Neural progenitor cell (in vitro differentiated cells): ENCODE measurements at regions not wholly inside any gene's neighbourhood (a gene's known extent, or its start where the extent isn't known, plus 50 kb on each side); places are given as distances from the start of the nearest gene placed in this dataset.

Source experiments
- DNase-seq: peaks from one replicate; pipeline ENCODE4 v3.0.0-alpha.2; 2016; ENCODE audit warnings: low spot score
- H2AFZ ChIP-seq: fragments of 200-600 bp; sonication (generic); replicated peaks from 2 replicates; pipeline ENCODE4 v1.6.1; 2016; ENCODE audit warnings: antibody characterized with exemption
- H3F3A ChIP-seq: fragments of 200-600 bp; sonication (generic); 2 replicates; pipeline ENCODE4 v1.6.1; 2016; ENCODE audit warnings: antibody characterized with exemption, low read depth
- H3K27ac ChIP-seq: fragments of 200-600 bp; sonication (generic); 2 replicates; pipeline ENCODE4 v1.5.1; 2016; ENCODE audit warnings: mild to moderate bottlenecking
- H3K27me3 ChIP-seq: fragments of 200-600 bp; sonication (generic); 2 replicates; pipeline ENCODE4 v1.6.1; 2016; ENCODE audit warnings: mild to moderate bottlenecking, moderate library complexity
- H3K36me3 ChIP-seq: fragments of 200-600 bp; sonication (generic); 2 replicates; pipeline ENCODE4 v1.5.1; 2016
- H3K4me1 ChIP-seq: fragments of 200-600 bp; sonication (generic); 2 replicates; pipeline ENCODE4 v1.6.1; 2016; ENCODE audit warnings: mixed run types
- H3K4me2 ChIP-seq: fragments of 200-600 bp; sonication (generic); 2 replicates; pipeline ENCODE4 v1.6.1; 2016
- H3K4me3 ChIP-seq: fragments of 200-600 bp; sonication (generic); 2 replicates; pipeline ENCODE4 v1.5.1; 2016
- H3K79me2 ChIP-seq: fragments of 200-600 bp; sonication (generic); 2 replicates; pipeline ENCODE4 v1.6.1; 2016; ENCODE audit warnings: low read depth
- H3K9ac ChIP-seq: fragments of 200-600 bp; sonication (generic); 2 replicates; pipeline ENCODE4 v1.6.1; 2016
- H3K9me3 ChIP-seq: fragments of 200-600 bp; sonication (generic); 2 replicates; pipeline ENCODE4 v1.5.1; 2016; ENCODE audit warnings: low read depth
- H4K20me1 ChIP-seq: fragments of 200-600 bp; sonication (generic); 2 replicates; pipeline ENCODE4 v1.6.1; 2016; ENCODE audit warnings: low read depth
- H3K27ac Mint-ChIP-seq: 3 replicates; pipeline ENCODE4 v1.8.0; 2021; ENCODE audit warnings: mixed read lengths
- H3K27me3 Mint-ChIP-seq: 2 replicates; pipeline ENCODE4 v1.8.0; 2022; ENCODE audit warnings: low read depth, mild to moderate bottlenecking, inconsistent platforms, moderate library complexity, mixed read lengths; ENCODE audit not compliant: insufficient read depth
- H3K36me3 Mint-ChIP-seq: 3 replicates; pipeline ENCODE4 v1.8.0; 2021; ENCODE audit warnings: mixed read lengths
- H3K4me1 Mint-ChIP-seq: 3 replicates; pipeline ENCODE4 v1.8.0; 2021; ENCODE audit warnings: mixed read lengths
- H3K4me3 Mint-ChIP-seq: 3 replicates; pipeline ENCODE4 v1.8.0; 2021; ENCODE audit warnings: mild to moderate bottlenecking, moderate library complexity, mixed read lengths
- H3K9me3 Mint-ChIP-seq: 3 replicates; pipeline ENCODE4 v1.8.0; 2020; ENCODE audit warnings: mixed read lengths
- CTCF ChIP-seq: fragments of 200-600 bp; sonication (generic); IDR thresholded peaks from 2 replicates; pipeline ENCODE4 v1.5.1; 2017; ENCODE audit warnings: antibody characterized with exemption, mild to moderate bottlenecking
- EZH2 ChIP-seq: fragments of 200-600 bp; sonication (generic); IDR thresholded peaks from 2 replicates; pipeline ENCODE4 v1.6.1; 2017; ENCODE audit warnings: antibody characterized with exemption, mild to moderate bottlenecking, moderate library complexity
- EZH2phosphoT487 ChIP-seq: fragments of 200-600 bp; sonication (generic); IDR thresholded peaks from 2 replicates; pipeline ENCODE4 v1.6.1; 2017; ENCODE audit warnings: antibody characterized with exemption

- no peaks in the 10 kb centered on the region for H3K36me3 Mint-ChIP-seq
- Histone ChIP-seq H2AFZ (no peak overlapping the region), H3K4me3 (no peak overlapping the region), H3K4me2 (no peak overlapping the region), H3K79me2 (no peaks in the 10 kb centered on the region), H3F3A (no peaks in the 10 kb centered on the region), H3K36me3 (no peaks in the 10 kb centered on the region), H4K20me1 (no peaks in the 10 kb centered on the region), H3K4me1 (no peaks in the 10 kb centered on the region), H3K27ac (no peak overlapping the region), H3K9ac (no peak overlapping the region), H3K27me3 (no peaks in the 10 kb centered on the region), H3K9me3 (no peaks in the 10 kb centered on the region)
- DNase-seq = no peak
- peaks cover 3% of the 10 kb centered on the region for H3K27me3 Mint-ChIP-seq
- TF ChIP-seq CTCF = no peak
- no peaks in the 10 kb centered on the region for H3K9me3 Mint-ChIP-seq
- H3K4me3 Mint-ChIP-seq = no peak overlapping the region
- peaks cover 4% of the 10 kb centered on the region for H3K4me1 Mint-ChIP-seq
- no peak overlapping the region for H3K27ac Mint-ChIP-seq
These were observed 71.5 kb upstream of the HNMT start for GRCh38 chr2:137892739-137893138.

DNA sequence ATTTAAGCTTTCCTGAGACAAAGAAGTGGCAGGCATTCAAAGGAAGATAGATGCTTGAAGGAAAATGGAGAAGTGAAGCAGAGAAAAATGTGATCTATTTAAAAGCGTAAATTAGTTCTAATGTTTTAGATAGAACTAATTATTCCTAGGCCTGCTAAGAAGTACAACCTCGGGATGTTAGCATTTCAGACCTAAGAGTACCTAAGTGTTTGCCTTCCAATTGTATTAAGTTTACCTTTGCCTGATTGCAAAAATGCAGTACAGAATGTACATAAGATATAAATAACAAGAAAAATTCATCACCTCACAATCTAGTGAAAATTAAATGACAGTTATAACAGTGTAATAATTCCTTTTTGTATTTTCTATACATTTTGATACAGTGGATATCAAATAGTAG, 71.1 kb upstream of the HNMT start:
- no peak overlapping the region for H3K27ac Mint-ChIP-seq
- H3F3A ChIP-seq = no peaks in the 10 kb centered on the region

DNA sequence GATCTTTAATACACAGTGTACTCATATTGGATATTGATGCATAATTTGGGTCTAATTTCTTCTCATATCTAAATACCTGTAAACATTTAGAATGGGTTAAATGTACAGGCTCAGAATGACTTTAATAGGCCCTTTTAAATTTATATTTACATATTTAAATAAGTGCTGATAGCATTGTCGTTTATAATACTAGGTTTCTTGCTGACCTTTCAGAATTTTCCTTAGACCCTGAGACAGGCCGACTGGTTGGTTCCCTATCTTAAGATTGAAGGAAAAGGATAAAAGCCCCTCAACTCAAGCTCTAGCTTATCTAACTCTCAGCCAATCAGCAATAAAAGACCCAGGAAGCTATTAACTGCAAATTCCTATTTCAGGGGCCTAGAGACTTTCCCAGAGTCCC, 67.8 kb upstream of the HNMT start:
- no peaks in the 10 kb centered on the region for H3K9me3 ChIP-seq
- no peaks in the 10 kb centered on the region for H3K9me3 Mint-ChIP-seq

More for the DNA sequence above, 71.1 kb upstream of the HNMT start:
- no peaks in the 10 kb centered on the region for H3K27me3 ChIP-seq
- no peaks in the 10 kb centered on the region for H4K20me1 ChIP-seq
- H3K79me2 ChIP-seq = no peaks in the 10 kb centered on the region
- Mint-ChIP-seq H3K36me3 (no peaks in the 10 kb centered on the region), H3K4me3 (no peak overlapping the region), H3K9me3 (no peaks in the 10 kb centered on the region), H3K27me3 (peaks cover 3% of the 10 kb centered on the region), H3K4me1 (peaks cover 4% of the 10 kb centered on the region)
- H3K4me3 ChIP-seq = no peak overlapping the region
- H3K4me2 ChIP-seq = no peak overlapping the region
- no peaks in the 10 kb centered on the region for H3K9me3 ChIP-seq
- no peaks in the 10 kb centered on the region for H3K36me3 ChIP-seq
- H3K4me1 ChIP-seq = no peaks in the 10 kb centered on the region
- no peak overlapping the region for H2AFZ ChIP-seq
- no peak overlapping the region for H3K9ac ChIP-seq
- TF ChIP-seq EZH2phosphoT487 = no peak
- TF ChIP-seq EZH2 = no peak
- TF ChIP-seq CTCF = no peak
- H3K27ac ChIP-seq = no peak overlapping the region
- no peak for DNase-seq

More for the DNA sequence above, 67.8 kb upstream of the HNMT start:
- no peak for TF ChIP-seq EZH2phosphoT487
- no peak for TF ChIP-seq EZH2
- TF ChIP-seq CTCF = no peak
- H3K36me3 ChIP-seq = no peaks in the 10 kb centered on the region
- H3K27ac Mint-ChIP-seq = no peak overlapping the region
- no peak overlapping the region for H3K4me2 ChIP-seq
- no peak overlapping the region for H3K9ac ChIP-seq
- no peaks in the 10 kb centered on the region for H3K4me1 ChIP-seq
- H3K36me3 Mint-ChIP-seq = no peaks in the 10 kb centered on the region
- H3F3A ChIP-seq = no peaks in the 10 kb centered on the region
- H3K4me3 Mint-ChIP-seq = no peak overlapping the region
- no peak overlapping the region for H2AFZ ChIP-seq
- no peak overlapping the region for H3K4me3 ChIP-seq
- H3K27me3 ChIP-seq = no peaks in the 10 kb centered on the region
- no peaks in the 10 kb centered on the region for H4K20me1 ChIP-seq
- no peaks in the 10 kb centered on the region for H3K79me2 ChIP-seq
- DNase-seq = no peak
- H3K4me1 Mint-ChIP-seq = no peaks in the 10 kb centered on the region
- no peaks in the 10 kb centered on the region for H3K27me3 Mint-ChIP-seq
- H3K27ac ChIP-seq = no peak overlapping the region
